OCI-LY7 (cell line): ENCODE measurements at regions not wholly inside any gene's neighbourhood (a gene's known extent, or its start where the extent isn't known, plus 50 kb on each side); places are given as distances from the start of the nearest gene placed in this dataset.

ENCODE experiments used
- BruUV-seq: library from RNA; stranded (reverse); fragments of 400-500 nt; replicated peaks from 2 replicates; lab custom pipeline; 2021; lab: Mats Ljungman, UMichigan
- CTCF ChIA-PET: fragments of 300-600 bp; sonication (Branson Sonifier 250); formaldehyde crosslinking; loops from one replicate; lab custom pipeline; 2022; ENCODE audit warnings: antibody characterized with exemption; ENCODE audit not compliant: unreplicated experiment; lab: Charles Lee
- POLR2A ChIA-PET: fragments of 300-600 bp; sonication (Branson Sonifier 250); formaldehyde crosslinking; loops from one replicate; lab custom pipeline; 2022; ENCODE audit warnings: antibody characterized with exemption; lab: Charles Lee
- DNase-seq: peaks from one replicate; pipeline ENCODE4 v3.0.0-alpha.2; 2015; ENCODE audit warnings: low spot score
- H2AFZ ChIP-seq: fragments of 200-600 bp; sonication (generic), shearing (Covaris generic); 2 replicates; pipeline ENCODE4 v1.6.1; 2014; ENCODE audit warnings: mild to moderate bottlenecking, antibody characterized with exemption, low read length, moderate library complexity
- H3K27ac ChIP-seq: fragments of 200-600 bp; sonication (generic); 2 replicates; pipeline ENCODE4 v1.5.1; 2014; ENCODE audit warnings: mixed run types, low read depth, mild to moderate bottlenecking, moderate library complexity, low read length, inconsistent platforms; ENCODE audit not compliant: poor library complexity, severe bottlenecking
- H3K36me3 ChIP-seq: fragments of 200-600 bp; sonication (generic); 2 replicates; pipeline ENCODE4 v1.6.1; 2014; ENCODE audit warnings: mild to moderate bottlenecking, antibody characterized with exemption, low read length, moderate library complexity, mixed read lengths; ENCODE audit not compliant: insufficient read depth
- H3K4me1 ChIP-seq: fragments of 200-600 bp; sonication (generic); 2 replicates; pipeline ENCODE4 v1.5.1; 2014; ENCODE audit warnings: mild to moderate bottlenecking, low read length; ENCODE audit not compliant: insufficient read depth, poor library complexity, severe bottlenecking
- H3K4me2 ChIP-seq: fragments of 200-600 bp; sonication (generic); 2 replicates; pipeline ENCODE4 v1.6.1; 2014; ENCODE audit warnings: mild to moderate bottlenecking, low read length
- H3K4me3 ChIP-seq: fragments of 200-600 bp; sonication (generic); 2 replicates; pipeline ENCODE4 v1.5.1; 2014; ENCODE audit warnings: mild to moderate bottlenecking, low read depth, low read length; ENCODE audit not compliant: poor library complexity, severe bottlenecking
- H3K79me2 ChIP-seq: fragments of 200-600 bp; sonication (generic); 2 replicates; pipeline ENCODE4 v1.6.1; 2016; ENCODE audit warnings: low read depth, mild to moderate bottlenecking, low read length, moderate library complexity, mixed read lengths; ENCODE audit not compliant: insufficient read depth
- H3K9me2 ChIP-seq: fragments of 200-600 bp; sonication (generic); 2 replicates; pipeline ENCODE4 v1.6.1; 2016; ENCODE audit warnings: mild to moderate bottlenecking, low read length, mixed read lengths; ENCODE audit not compliant: insufficient read depth
- H3K9me3 ChIP-seq: fragments of 200-600 bp; sonication (generic); 2 replicates; pipeline ENCODE4 v1.6.1; 2014; ENCODE audit warnings: mild to moderate bottlenecking, mixed run types, low read length, mixed read lengths
- H4K20me1 ChIP-seq: fragments of 200-600 bp; sonication (generic); 2 replicates; pipeline ENCODE4 v1.6.1; 2014; ENCODE audit warnings: mild to moderate bottlenecking, antibody characterized with exemption, low read length, moderate library complexity, mixed read lengths; ENCODE audit not compliant: insufficient read depth
- CTCF ChIP-seq: fragments of 200-600 bp; sonication (generic); conservative IDR thresholded peaks from 2 replicates; pipeline ENCODE4 v1.5.1; 2014; ENCODE audit warnings: mild to moderate bottlenecking, antibody characterized with exemption, low read length, moderate library complexity, mixed read lengths
- EZH2phosphoT487 ChIP-seq: fragments of 200-600 bp; sonication (generic); IDR thresholded peaks from 2 replicates; pipeline ENCODE4 v1.6.1; 2018; ENCODE audit warnings: low read depth, borderline replicate concordance, mild to moderate bottlenecking, mixed run types, antibody characterized with exemption, low read length, moderate library complexity, mixed read lengths
- intact Hi-C: fragments of 100-400 bp; cut with micrococcal nuclease; formaldehyde crosslinking; loops from one replicate; pipeline ENCODE4 v1.10.0; 2022; ENCODE audit not compliant: unreplicated experiment

- H3K9me2 ChIP-seq: no peaks in the 10 kb centered on the region
- BruUV-seq: no TSS peak
- no peaks in the 10 kb centered on the region for H3K9me3 ChIP-seq
- TF ChIP-seq CTCF (no peak), EZH2phosphoT487 (no peak)
- no peak for DNase-seq
- ChIA-PET POLR2A (interaction anchor here (0.6 to 1.3 kb wide), 3 partner anchors 9 to 514 kb away, joined by 3 to 5 read pairs (median 4); no protein-coding TSS in a partner anchor), CTCF (no interaction called here)
- H2AFZ ChIP-seq: no peak overlapping the region
- no peaks in the 10 kb centered on the region for H3K4me1 ChIP-seq
- H3K4me2 ChIP-seq: no peak overlapping the region
- H3K27ac ChIP-seq: no peak overlapping the region
- H3K36me3 ChIP-seq: no peaks in the 10 kb centered on the region
- no peaks in the 10 kb centered on the region for H4K20me1 ChIP-seq
- no peaks in the 10 kb centered on the region for H3K79me2 ChIP-seq
- H3K4me3 ChIP-seq: no peak overlapping the region
- intact Hi-C loops: no loop called here
Observed at GRCh38 chr13:62003452-62003851, 587.8 kb upstream of the PCDH20 start.

GRCh38 chr13:61994174-61994573 is 578.5 kb upstream of the PCDH20 start:
- no peaks in the 10 kb centered on the region for H3K9me2 ChIP-seq
- no peaks in the 10 kb centered on the region for H4K20me1 ChIP-seq
- intact Hi-C loops: no loop called here
- H3K9me3 ChIP-seq: no peaks in the 10 kb centered on the region
- H3K4me3 ChIP-seq: no peak overlapping the region
- no peaks in the 10 kb centered on the region for H3K36me3 ChIP-seq
- H2AFZ ChIP-seq: no peak overlapping the region
- H3K4me1 ChIP-seq: no peaks in the 10 kb centered on the region
- POLR2A ChIA-PET: interaction anchor here (0.9 to 1.7 kb wide), 2 partner anchors 8 to 9 kb away, joined by 3 to 9 read pairs; no protein-coding TSS in a partner anchor
- no peaks in the 10 kb centered on the region for H3K79me2 ChIP-seq
- H3K4me2 ChIP-seq: no peak overlapping the region
- BruUV-seq: no TSS peak
- TF ChIP-seq CTCF (no peak), EZH2phosphoT487 (no peak)
- CTCF ChIA-PET: no interaction called here
- no peak for DNase-seq
- no peak overlapping the region for H3K27ac ChIP-seq

- no peaks in the 10 kb centered on the region for H3K9me3 ChIP-seq
- H3K4me1 ChIP-seq: no peaks in the 10 kb centered on the region
- CTCF ChIA-PET: no interaction called here
- intact Hi-C loops: no loop called here
- H4K20me1 ChIP-seq: no peaks in the 10 kb centered on the region
- no peaks in the 10 kb centered on the region for H3K36me3 ChIP-seq
- H3K4me3 ChIP-seq: no peak overlapping the region
- POLR2A ChIA-PET: no interaction called here
- no peak for DNase-seq
- no TSS peak for BruUV-seq
- H3K9me2 ChIP-seq: no peaks in the 10 kb centered on the region
- H2AFZ ChIP-seq: no peak overlapping the region
- no peak overlapping the region for H3K4me2 ChIP-seq
- TF ChIP-seq EZH2phosphoT487: no peak
- TF ChIP-seq CTCF: no peak
- no peak overlapping the region for H3K27ac ChIP-seq
- no peaks in the 10 kb centered on the region for H3K79me2 ChIP-seq
Observed at GRCh38 chr13:61989978-61990377, 574.3 kb upstream of the PCDH20 start.
